Glomerular visceral epithelial cell (primary cell): ENCODE measurements at regions not wholly inside any gene's neighbourhood (a gene's known extent, or its start where the extent isn't known, plus 50 kb on each side); places are given as distances from the start of the nearest gene placed in this dataset.
A peak's percentile ranks its signal among the peaks of the same experiment; 100 is the strongest.
"Not testable (repeated sequence)": the region's sequence is repeated elsewhere in the genome, so short reads cannot be mapped to it uniquely, and the experiment has no call there.

ENCODE experiments used
- DNase-seq: peaks from one replicate; pipeline ENCODE4 v3.0.0-alpha.2; 2016; ENCODE audit errors: extremely low spot score

GRCh38 chr2:211141646-211142045 is 585.2 kb downstream of the CPS1 start:
- DNase-seq = no peak

DNA sequence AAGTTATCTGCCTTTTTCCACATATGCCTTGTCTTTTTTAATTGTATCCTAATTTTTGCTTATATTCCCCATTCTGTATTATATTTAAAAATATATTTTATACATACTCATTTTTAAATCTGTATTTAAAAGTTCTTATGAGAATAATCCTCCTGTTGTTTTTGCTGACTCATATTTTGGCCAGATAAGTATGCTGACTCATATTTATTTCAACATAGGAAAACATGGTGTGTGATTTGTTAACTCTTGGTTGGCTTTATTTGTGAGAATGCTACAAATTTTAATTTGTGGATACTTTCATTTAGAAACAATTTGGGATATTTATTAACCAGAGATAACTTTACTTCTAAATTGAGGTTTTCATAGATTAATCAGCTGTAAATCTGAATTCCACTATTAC is 587.7 kb downstream of the CPS1 start:
- DNase-seq = peak; percentile 30

GRCh38 chr2:211144974-211145665 is 588.7 kb downstream of the CPS1 start:
- no peak for DNase-seq

GRCh38 chr2:211149731-211150130 is 593.3 kb downstream of the CPS1 start:
- no peak for DNase-seq

DNA sequence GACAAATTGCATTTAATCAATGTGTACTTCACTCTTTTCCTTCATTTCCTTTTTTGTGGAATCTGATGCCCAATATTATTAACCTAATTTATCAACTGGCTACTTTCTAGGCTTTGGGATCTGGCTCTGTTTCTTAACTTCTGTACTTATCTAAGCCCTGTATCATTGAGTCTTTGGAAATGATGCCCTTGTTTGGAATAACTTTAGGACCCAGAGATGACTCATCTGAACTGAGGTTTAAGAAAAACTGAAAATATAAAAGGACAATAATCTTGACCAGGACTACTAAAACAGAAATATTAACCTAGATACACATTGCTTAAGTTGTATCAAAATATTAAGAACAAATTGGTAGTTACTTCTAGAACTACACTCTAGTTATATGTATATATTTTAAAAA is 600.8 kb downstream of the CPS1 start:
- no peak for DNase-seq

DNA sequence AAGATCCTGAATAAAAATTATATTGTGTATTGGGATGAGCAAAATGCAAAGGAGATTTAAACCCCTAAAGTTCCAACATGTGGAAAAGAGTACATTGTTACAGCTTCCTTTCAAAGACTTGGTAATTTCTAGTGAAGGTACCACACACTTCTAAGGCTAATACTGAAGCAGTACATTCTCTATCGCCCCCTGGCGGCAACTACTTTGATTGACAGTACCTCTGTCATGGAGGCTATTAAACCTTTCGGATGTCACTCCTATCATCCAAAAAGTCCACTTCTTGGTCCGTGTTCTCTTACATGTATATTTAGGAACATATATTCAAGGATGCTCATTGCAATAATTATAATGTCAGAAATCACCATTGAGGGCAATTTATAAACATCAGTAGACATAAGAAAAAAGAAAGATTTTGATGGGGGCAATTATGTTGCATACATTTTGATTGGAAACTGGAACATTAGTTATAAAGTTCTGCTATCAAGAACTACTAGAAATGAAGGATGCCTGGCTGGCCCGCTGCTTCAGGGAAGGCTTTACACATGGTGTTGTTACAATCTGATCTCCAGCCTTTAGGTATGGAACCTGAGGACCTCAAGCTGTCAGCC is 601.6 kb downstream of the CPS1 start:
- DNase-seq = peak; percentile 75

DNA sequence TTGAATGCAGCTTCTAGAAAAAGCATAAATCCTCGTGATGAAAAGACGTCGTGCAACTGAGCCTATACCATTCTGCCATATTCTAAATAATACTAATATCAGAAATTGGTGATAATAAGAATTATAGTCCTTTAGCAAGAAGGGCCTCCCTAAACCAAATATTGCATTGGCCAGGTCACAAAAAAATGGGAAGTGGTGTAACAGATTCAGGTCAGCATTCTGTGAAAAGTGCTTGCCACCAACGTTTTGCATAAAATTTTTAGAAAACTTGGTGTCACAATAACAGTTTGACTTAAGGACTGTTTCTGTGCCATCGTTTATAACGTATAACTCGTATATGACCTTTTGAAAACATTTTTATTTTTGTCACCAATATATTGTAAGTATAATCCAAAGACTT is 603.6 kb downstream of the CPS1 start:
- no peak for DNase-seq

DNA sequence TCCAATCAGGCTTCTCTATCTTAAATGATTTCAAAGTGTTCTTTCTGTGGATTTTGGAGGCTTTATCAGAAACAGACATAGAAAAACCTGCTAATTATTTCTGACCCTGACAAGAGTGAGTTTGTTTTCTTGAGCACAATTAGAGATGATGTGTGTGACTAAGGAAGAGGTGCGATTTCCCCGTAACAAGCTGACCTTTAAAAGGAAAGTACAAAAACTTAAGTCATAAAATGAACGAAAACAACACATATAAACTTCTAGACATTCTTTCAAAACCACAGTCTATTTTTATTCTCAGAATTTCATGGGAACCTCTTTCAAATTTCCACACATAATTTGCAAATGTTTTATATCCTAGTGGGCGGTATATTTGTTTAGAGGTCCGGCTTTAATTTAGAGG is 604.8 kb downstream of the CPS1 start:
- DNase-seq = no peak

GRCh38 chr2:211162911-211163310 is 606.5 kb downstream of the CPS1 start:
- peak; percentile 41 for DNase-seq

GRCh38 chr2:211170843-211171242 is 614.4 kb downstream of the CPS1 start:
- no peak for DNase-seq

DNA sequence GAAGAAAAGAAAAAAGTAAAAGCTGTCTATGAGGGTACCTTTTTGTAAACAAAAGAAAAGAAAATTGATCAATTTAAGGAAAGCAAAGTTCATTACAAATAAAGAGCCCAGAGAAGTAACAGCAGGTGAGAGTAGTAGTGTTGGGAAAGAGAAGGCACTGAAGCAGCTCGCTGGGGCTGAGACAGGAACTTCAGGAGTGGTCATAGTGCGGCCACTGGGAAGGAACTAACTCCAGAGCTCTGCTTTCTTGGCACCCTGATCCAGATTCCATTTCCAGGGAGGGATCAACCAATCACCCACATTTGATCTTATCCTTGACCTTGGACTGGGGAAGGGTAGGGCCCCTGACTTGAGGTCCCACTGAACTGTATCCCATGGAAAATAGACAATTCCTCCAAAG is 617.6 kb downstream of the CPS1 start:
- no peak for DNase-seq

GRCh38 chr2:211174631-211175030 is 618.2 kb downstream of the CPS1 start:
- no peak for DNase-seq

GRCh38 chr2:211175956-211176355 is 619.6 kb downstream of the CPS1 start:
- DNase-seq = no peak

GRCh38 chr2:211176514-211177141 is 620.2 kb downstream of the CPS1 start:
- DNase-seq = no peak

DNA sequence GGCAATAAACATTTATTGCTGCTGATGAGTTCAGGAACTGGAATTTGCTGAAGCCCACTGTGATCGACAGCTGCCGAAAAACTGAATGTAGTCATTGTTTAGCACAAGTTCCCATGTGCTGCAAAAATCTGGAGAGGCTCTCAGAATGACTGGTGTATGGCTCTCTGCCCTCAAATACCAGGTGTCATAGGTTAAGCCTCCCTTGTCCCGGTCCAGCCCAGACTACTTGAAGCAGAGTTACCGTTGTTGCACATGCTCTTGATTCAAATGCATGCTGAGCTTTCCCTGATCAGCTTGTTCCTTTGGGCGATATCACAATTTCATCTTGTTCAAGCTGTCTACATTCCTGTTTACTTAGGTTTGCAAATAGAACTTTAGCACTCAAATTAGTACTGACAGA is 625.2 kb downstream of the CPS1 start:
- DNase-seq = no peak

DNA sequence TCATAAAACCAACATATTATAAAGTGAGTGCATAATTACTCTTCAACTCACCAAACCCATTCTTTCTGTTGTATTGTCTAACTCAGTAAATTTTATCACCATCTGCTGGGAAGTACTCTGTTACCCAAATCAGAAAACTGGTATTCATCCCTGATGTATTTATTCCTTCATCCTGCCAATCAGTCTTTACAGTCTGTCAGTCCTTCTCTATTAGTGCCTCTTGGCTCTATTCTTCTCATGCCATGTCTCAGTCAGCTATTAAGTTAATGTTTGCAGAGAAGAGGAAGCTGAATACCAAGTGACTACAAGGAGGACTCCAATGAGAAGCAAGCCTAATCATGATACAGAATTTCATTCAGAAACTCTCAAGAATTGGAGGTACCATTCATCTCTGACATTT is 631.2 kb downstream of the CPS1 start:
- DNase-seq = no peak

GRCh38 chr2:211203986-211204385 is 647.6 kb downstream of the CPS1 start:
- no peak for DNase-seq

GRCh38 chr2:211204456-211204855 is 648.1 kb downstream of the CPS1 start:
- DNase-seq = no peak

- DNase-seq = no peak
These were observed 648.5 kb downstream of the CPS1 start for GRCh38 chr2:211204902-211205301.

DNA sequence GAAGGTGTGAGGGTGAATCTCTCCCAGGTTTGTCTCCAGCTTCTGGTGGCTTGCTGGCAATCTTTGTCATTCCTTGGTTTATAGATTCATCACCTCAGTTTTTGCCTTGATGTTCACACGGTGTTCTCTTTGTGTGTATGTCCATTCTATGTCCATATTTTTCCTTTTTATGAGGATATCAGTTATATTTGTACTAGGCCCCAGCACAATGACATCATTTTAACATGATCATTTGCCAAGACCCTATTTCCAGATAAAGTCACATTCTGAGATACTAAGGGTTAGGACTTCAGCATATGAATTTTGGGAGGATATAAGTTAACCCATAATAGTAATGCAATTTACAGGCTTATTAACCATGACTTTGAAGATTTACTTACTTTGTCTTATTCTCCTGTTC is 649.0 kb downstream of the CPS1 start:
- no peak for DNase-seq

DNA sequence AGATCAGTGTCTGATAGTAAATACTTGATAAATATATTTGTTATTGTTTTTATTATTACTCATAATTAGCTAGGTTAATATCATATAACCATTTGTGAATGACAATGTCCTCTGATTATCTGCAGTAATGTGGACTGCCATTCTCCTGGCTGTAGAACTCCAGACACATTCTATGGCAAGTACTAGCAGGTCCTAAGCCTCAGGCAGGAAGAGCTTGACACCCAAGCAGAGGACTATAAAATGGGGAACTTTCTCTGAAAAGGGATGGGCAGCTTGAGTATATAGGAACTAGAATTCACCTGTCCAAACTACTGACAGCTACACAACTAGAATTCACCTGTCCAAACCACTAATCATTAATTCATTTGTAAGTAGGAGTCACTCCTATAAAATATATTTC is 649.4 kb downstream of the CPS1 start:
- no peak for DNase-seq

DNA sequence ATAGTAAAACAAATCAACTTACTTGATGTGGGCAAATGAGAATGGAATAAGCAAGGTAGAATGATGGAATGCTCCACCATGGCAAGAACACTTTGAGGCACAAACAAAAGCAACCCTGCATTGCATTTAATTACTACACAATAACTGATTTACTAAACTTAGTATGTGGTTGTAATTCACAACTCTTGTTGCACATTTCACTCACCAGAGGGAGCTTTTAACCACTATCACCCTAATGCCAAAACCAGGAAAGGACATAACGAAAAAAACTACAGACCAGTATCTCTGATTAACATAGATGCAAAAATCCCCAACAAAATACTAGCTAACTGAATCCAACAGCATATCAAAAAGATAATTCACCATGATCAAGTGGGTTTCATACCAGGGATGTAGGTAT is 659.8 kb downstream of the CPS1 start:
- DNase-seq = peak; percentile 10

- not testable (repeated sequence) for DNase-seq
These were observed 663.1 kb downstream of the CPS1 start for GRCh38 chr2:211219548-211219947.
